Kidney (tissue), 13 donors: ENCODE measurements at regions not wholly inside any gene's neighbourhood (a gene's known extent, or its start where the extent isn't known, plus 50 kb on each side); places are given as distances from the start of the nearest gene placed in this dataset.

Source experiments
- DNase-seq, 5 donors: peaks; one replicate each; pipeline ENCODE4 v3.0.0-alpha.2; 2013 to 2020
- FAIRE-seq: peaks from 2 replicates; lab custom pipeline; 2012; peaks lifted over from hg19 to GRCh38; lab: Jason Lieb, UNC
- H3K27ac ChIP-seq, 2 donors: one replicate each; pipeline ENCODE4 v1.7.0; 2013; ENCODE audit warnings: low read depth in 2 of 2, low read length in 2 of 2, inconsistent platforms in 1 of 2
- H3K27me3 ChIP-seq: one replicate; pipeline ENCODE4 v1.7.1; 2013; ENCODE audit warnings: low read length, inconsistent platforms; ENCODE audit not compliant: control insufficient read depth, insufficient read depth
- H3K36me3 ChIP-seq, 3 donors: one replicate each; pipeline versions ENCODE4 v1.7.0 to v1.7.1; 2013; ENCODE audit warnings: low read length in 3 of 3, control low read depth in 1 of 3, inconsistent platforms in 1 of 3; ENCODE audit not compliant: insufficient read depth in 3 of 3, control insufficient read depth in 2 of 3
- H3K4me1 ChIP-seq, 3 donors: one replicate each; pipeline versions ENCODE4 v1.7.0 to v1.7.1; 2013; ENCODE audit warnings: low read length in 3 of 3, inconsistent platforms in 1 of 3, low read depth in 1 of 3; ENCODE audit not compliant: control insufficient read depth in 2 of 3, insufficient read depth in 2 of 3
- H3K4me3 ChIP-seq, 3 donors: one replicate each; pipeline versions ENCODE4 v1.7.0 to v1.8.1; 2013; ENCODE audit warnings: low read length in 3 of 3, control low read depth in 1 of 3, inconsistent platforms in 1 of 3
- H3K9ac ChIP-seq, 3 donors: one replicate each; pipeline versions ENCODE4 v1.7.0 to v1.7.1; 2013; ENCODE audit warnings: low read length in 3 of 3, control low read depth in 1 of 3, inconsistent platforms in 1 of 3
- H3K9me3 ChIP-seq, 3 donors: one replicate each; pipeline versions ENCODE4 v1.7.0 to v1.7.1; 2013; ENCODE audit warnings: low read length in 3 of 3, control low read depth in 1 of 3, inconsistent platforms in 1 of 3; ENCODE audit not compliant: control insufficient read depth in 2 of 3, insufficient read depth in 1 of 3
- intact Hi-C: fragments of 100-400 bp; cut with DNase I; formaldehyde crosslinking; loops from one replicate; pipeline ENCODE4 v1.11.1; 2022
- TF ChIP-seq, protein P1 (sequence below): IDR thresholded peaks from 3 replicates; pipeline ENCODE4 v1.5.1; 2012; ENCODE audit warnings: mild to moderate bottlenecking, moderate library complexity, borderline replicate concordance; ENCODE audit not compliant: insufficient read depth; ENCODE audit errors: extremely low read depth
- donor health status: control.
- donor health status: control.
- donor health status: control.
- donor health status: control.
- donor health status: control.
- donor health status: DM: yes; HTN: yes; CAD: no.
- donor health status: Normal renal cell carcinoma (clear cell type).

DNA sequence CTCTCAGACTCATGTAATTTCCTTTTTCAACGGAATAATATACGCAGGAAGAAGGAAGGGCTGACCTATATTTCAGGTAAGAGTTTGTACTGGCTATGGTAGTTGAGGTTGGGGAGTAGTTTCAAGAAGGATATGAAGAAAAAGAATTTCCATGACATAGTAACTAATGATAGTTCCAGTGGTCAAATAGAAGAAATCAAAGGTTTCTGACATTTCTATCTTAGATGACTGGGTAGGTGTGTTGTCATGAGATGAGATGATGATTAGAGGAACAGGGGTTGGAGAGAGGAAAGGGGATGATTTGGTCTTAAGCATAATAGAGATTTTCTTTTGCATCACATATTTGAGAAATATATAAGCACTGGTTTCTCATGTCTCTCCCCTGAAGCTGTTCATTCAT, 166.0 kb downstream of the SPATA31D1 start:
- no peak for FAIRE-seq
- no peak overlapping the region for H3K9ac ChIP-seq
- H3K4me1 ChIP-seq, result no peaks in the 10 kb centered on the region
- intact Hi-C loops, result no loop called here
- no peak for DNase-seq
- H3K4me3 ChIP-seq, result no peak overlapping the region
- H3K36me3 ChIP-seq, result no peaks in the 10 kb centered on the region
- no peak overlapping the region for H3K27ac ChIP-seq
- TF ChIP-seq, protein P1, sequence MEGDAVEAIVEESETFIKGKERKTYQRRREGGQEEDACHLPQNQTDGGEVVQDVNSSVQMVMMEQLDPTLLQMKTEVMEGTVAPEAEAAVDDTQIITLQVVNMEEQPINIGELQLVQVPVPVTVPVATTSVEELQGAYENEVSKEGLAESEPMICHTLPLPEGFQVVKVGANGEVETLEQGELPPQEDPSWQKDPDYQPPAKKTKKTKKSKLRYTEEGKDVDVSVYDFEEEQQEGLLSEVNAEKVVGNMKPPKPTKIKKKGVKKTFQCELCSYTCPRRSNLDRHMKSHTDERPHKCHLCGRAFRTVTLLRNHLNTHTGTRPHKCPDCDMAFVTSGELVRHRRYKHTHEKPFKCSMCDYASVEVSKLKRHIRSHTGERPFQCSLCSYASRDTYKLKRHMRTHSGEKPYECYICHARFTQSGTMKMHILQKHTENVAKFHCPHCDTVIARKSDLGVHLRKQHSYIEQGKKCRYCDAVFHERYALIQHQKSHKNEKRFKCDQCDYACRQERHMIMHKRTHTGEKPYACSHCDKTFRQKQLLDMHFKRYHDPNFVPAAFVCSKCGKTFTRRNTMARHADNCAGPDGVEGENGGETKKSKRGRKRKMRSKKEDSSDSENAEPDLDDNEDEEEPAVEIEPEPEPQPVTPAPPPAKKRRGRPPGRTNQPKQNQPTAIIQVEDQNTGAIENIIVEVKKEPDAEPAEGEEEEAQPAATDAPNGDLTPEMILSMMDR, result no peak
- H3K27me3 ChIP-seq, result no peaks in the 10 kb centered on the region
- no peaks in the 10 kb centered on the region for H3K9me3 ChIP-seq

DNA sequence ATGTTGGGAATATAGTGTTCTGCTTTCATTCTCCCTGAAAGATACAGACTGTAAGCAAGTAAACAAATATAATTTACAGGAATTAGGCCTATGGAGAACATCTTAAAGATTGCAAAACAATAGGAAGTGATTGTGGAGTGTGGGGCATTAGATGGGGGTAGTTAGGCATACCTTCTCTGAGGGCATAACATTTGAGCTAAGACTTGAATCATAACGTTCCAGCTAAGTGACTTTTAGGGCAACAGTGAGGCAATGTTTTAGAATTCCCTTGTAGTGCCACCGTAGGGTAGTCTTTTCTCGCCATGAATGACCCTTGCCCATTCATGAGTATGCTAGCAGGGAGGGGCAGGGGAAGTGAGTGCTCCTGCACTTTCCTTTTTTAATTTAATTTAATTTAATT, 173.3 kb downstream of the SPATA31D1 start:
- H3K27ac ChIP-seq, result no peak overlapping the region
- H3K9me3 ChIP-seq, result no peaks in the 10 kb centered on the region
- no peak for FAIRE-seq
- H3K36me3 ChIP-seq, result no peaks in the 10 kb centered on the region
- H3K4me1 ChIP-seq, result no peaks in the 10 kb centered on the region
- DNase-seq, result no peak
- TF ChIP-seq, protein P1, result no peak
- no peaks in the 10 kb centered on the region for H3K27me3 ChIP-seq
- intact Hi-C loops, result no loop called here
- no peak overlapping the region for H3K9ac ChIP-seq
- H3K4me3 ChIP-seq, result no peak overlapping the region

DNA sequence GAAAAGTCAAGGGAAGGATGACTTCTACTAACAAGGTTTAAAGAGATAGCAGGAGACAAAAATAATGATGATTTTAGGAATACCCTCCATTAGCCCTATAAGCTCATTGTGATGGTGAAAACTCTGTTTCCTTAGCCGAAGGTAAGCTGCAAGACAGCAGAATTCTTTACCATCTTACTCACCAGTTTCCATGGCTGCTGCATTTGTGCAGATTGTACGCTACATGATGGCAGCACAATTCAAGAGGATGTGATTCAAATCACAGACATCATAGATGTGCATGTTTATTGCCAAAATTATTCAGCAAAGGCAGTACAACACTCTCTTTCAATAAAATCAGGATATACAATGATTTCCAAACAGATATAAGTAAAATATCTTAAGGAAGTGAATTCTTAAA, 175.6 kb downstream of the SPATA31D1 start:
- H3K9ac ChIP-seq, result no peak overlapping the region
- H3K4me1 ChIP-seq, result no peaks in the 10 kb centered on the region
- intact Hi-C loops, result no loop called here
- TF ChIP-seq, protein P1, result no peak
- no peak for DNase-seq
- FAIRE-seq, result no peak
- no peaks in the 10 kb centered on the region for H3K27me3 ChIP-seq
- H3K9me3 ChIP-seq, result no peaks in the 10 kb centered on the region
- no peaks in the 10 kb centered on the region for H3K36me3 ChIP-seq
- H3K4me3 ChIP-seq, result no peak overlapping the region
- no peak overlapping the region for H3K27ac ChIP-seq

GRCh38 chr9:82167296-82167695, 178.7 kb downstream of the SPATA31D1 start:
- no peak overlapping the region for H3K27ac ChIP-seq
- H3K9me3 ChIP-seq, result no peaks in the 10 kb centered on the region
- H3K4me1 ChIP-seq, result no peaks in the 10 kb centered on the region
- H3K9ac ChIP-seq, result no peak overlapping the region
- intact Hi-C loops, result no loop called here
- FAIRE-seq (no peak), DNase-seq (no peak)
- H3K36me3 ChIP-seq, result no peaks in the 10 kb centered on the region
- no peaks in the 10 kb centered on the region for H3K27me3 ChIP-seq
- TF ChIP-seq, protein P1, result no peak
- H3K4me3 ChIP-seq, result no peak overlapping the region
